H1 (cell line): ENCODE measurements at regions not wholly inside any gene's neighbourhood (a gene's known extent, or its start where the extent isn't known, plus 50 kb on each side); places are given as distances from the start of the nearest gene placed in this dataset.

Source experiments
- CTCF ChIA-PET: fragments of 300-600 bp; sonication (Branson Sonifier 250); formaldehyde crosslinking; loops from one replicate; lab custom pipeline; 2021; ENCODE audit not compliant: partially characterized antibody; lab: Charles Lee
- POLR2A ChIA-PET: fragments of 300-600 bp; sonication (Branson Sonifier 250); formaldehyde crosslinking; loops from one replicate; lab custom pipeline; 2021; ENCODE audit warnings: inconsistent platforms; ENCODE audit not compliant: partially characterized antibody; lab: Charles Lee
- DNase-seq, 2 experiments: peaks; one replicate each; pipeline versions ENCODE4 v3.0.0 to v3.0.0-alpha.2; 2010 to 2022; ENCODE audit warnings: low spot score in 2 of 2, low read depth in 1 of 2, mixed read lengths in 1 of 2
- FAIRE-seq: peaks from 2 replicates; lab custom pipeline; 2011; peaks lifted over from hg19 to GRCh38; lab: Jason Lieb, UNC
- H2AFZ ChIP-seq: 2 replicates; pipeline ENCODE4 v1.8.1; 2012; ENCODE audit warnings: low read length, inconsistent platforms
- H2AK5ac ChIP-seq: 2 replicates; pipeline ENCODE4 v1.6.1; 2013; ENCODE audit warnings: low read depth, low read length
- H2BK120ac ChIP-seq: replicated peaks from 2 replicates; pipeline ENCODE3; 2013; ENCODE audit warnings: low read depth, low read length, inconsistent platforms
- H2BK12ac ChIP-seq: 2 replicates; pipeline ENCODE4 v1.6.1; 2013; ENCODE audit warnings: low read depth, low read length
- H2BK15ac ChIP-seq: 2 replicates; pipeline ENCODE4 v1.6.1; 2013; ENCODE audit warnings: low read length
- H2BK20ac ChIP-seq: 2 replicates; pipeline ENCODE4 v1.6.1; 2013; ENCODE audit warnings: low read length
- H2BK5ac ChIP-seq: 2 replicates; pipeline ENCODE4 v1.6.1; 2013; ENCODE audit warnings: low read depth, low read length
- H3K14ac ChIP-seq: 2 replicates; pipeline ENCODE4 v1.6.1; 2013; ENCODE audit warnings: inconsistent platforms; ENCODE audit not compliant: insufficient read length
- H3K18ac ChIP-seq: 2 replicates; pipeline ENCODE4 v1.6.1; 2013; ENCODE audit warnings: low read length; ENCODE audit errors: extremely low read depth
- H3K23ac ChIP-seq: 2 replicates; pipeline ENCODE4 v1.6.1; 2013; ENCODE audit warnings: inconsistent platforms; ENCODE audit not compliant: insufficient read length
- H3K23me2 ChIP-seq: 2 replicates; pipeline ENCODE4 v1.6.1; 2013; ENCODE audit warnings: low read depth, low read length
- H3K27ac ChIP-seq: 2 replicates; pipeline ENCODE4 v1.6.1; 2011; ENCODE audit warnings: low read depth, low read length, inconsistent platforms
- H3K27me3 ChIP-seq, 4 experiments: replicated peaks in 1 of 4; 1 replicate in 1 of 4; 2 replicates in 3 of 4; pipeline versions ENCODE4 v1.6.1 to v1.8.1; 2011 to 2013; ENCODE audit warnings: low read length in 3 of 4, mild to moderate bottlenecking in 3 of 4, inconsistent platforms in 2 of 4, mixed read lengths in 2 of 4, moderate library complexity in 1 of 4; ENCODE audit not compliant: control insufficient read depth in 3 of 4, insufficient read depth in 3 of 4; ENCODE audit errors: extremely low read depth in 1 of 4
- H3K36me3 ChIP-seq, 4 experiments: 2 replicates each; pipeline versions ENCODE4 v1.6.1 to v1.8.1; 2011 to 2013; ENCODE audit warnings: mild to moderate bottlenecking in 4 of 4, low read length in 3 of 4, moderate library complexity in 2 of 4, control low read depth in 1 of 4, inconsistent platforms in 1 of 4; ENCODE audit not compliant: insufficient read depth in 4 of 4, control insufficient read depth in 2 of 4
- H3K4ac ChIP-seq: replicated peaks from 2 replicates; pipeline ENCODE3; 2013; ENCODE audit warnings: low read length, low read depth, mixed read lengths, inconsistent platforms; ENCODE audit not compliant: insufficient read length
- H3K4me1 ChIP-seq, 4 experiments: replicated peaks in 1 of 4; 1 replicate in 1 of 4; 2 replicates in 3 of 4; pipeline versions ENCODE4 v1.6.1 to v1.8.1; 2011 to 2013; ENCODE audit warnings: low read length in 3 of 4, inconsistent platforms in 2 of 4, mixed read lengths in 1 of 4; ENCODE audit not compliant: insufficient read depth in 4 of 4, control insufficient read depth in 3 of 4
- H3K4me2 ChIP-seq, 2 experiments: 2 replicates each; pipeline versions ENCODE4 v1.6.1 to v1.8.1; 2011 to 2013; ENCODE audit warnings: low read depth in 2 of 2, low read length in 2 of 2, control low read depth in 1 of 2, inconsistent platforms in 1 of 2, mild to moderate bottlenecking in 1 of 2; ENCODE audit not compliant: insufficient read depth in 1 of 2
- H3K4me3 ChIP-seq, 4 experiments: fragments of 200-600, 300-600 bp in 1 of 4; sonication (generic), shearing (Covaris generic), sonication (Bioruptor Twin) in 1 of 4; 2 replicates each; pipeline versions ENCODE4 v1.5.1 to v1.8.1; 2011 to 2016; ENCODE audit warnings: low read length in 4 of 4, low read depth in 3 of 4, control low read depth in 2 of 4, inconsistent platforms in 2 of 4, mild to moderate bottlenecking in 2 of 4, mixed read lengths in 1 of 4, moderate library complexity in 1 of 4; ENCODE audit not compliant: insufficient read depth in 2 of 4; ENCODE audit errors: extremely low read depth in 1 of 4
- H3K56ac ChIP-seq: replicated peaks from 2 replicates; pipeline ENCODE3; 2013; ENCODE audit warnings: low read depth, mild to moderate bottlenecking, mixed read lengths, low read length, inconsistent platforms; ENCODE audit not compliant: insufficient read length
- H3K79me1 ChIP-seq: 2 replicates; pipeline ENCODE4 v1.6.1; 2013; ENCODE audit warnings: low read depth, low read length, control low read depth
- H3K79me2 ChIP-seq, 2 experiments: 2 replicates each; pipeline versions ENCODE4 v1.6.1 to v1.8.1; 2012 to 2013; ENCODE audit warnings: low read length in 2 of 2, mild to moderate bottlenecking in 2 of 2, inconsistent platforms in 1 of 2; ENCODE audit not compliant: insufficient read depth in 2 of 2, control insufficient read depth in 1 of 2
- H3K9ac ChIP-seq, 4 experiments: replicated peaks in 1 of 4; 1 replicate in 1 of 4; 2 replicates in 3 of 4; pipeline versions ENCODE4 v1.6.1 to v1.8.1; 2011 to 2013; ENCODE audit warnings: low read depth in 3 of 4, low read length in 3 of 4, control low read depth in 2 of 4, mild to moderate bottlenecking in 2 of 4, moderate library complexity in 2 of 4, inconsistent platforms in 1 of 4; ENCODE audit errors: extremely low read depth in 1 of 4
- H3K9me3 ChIP-seq, 2 experiments: 2 replicates each; pipeline versions ENCODE4 v1.6.1 to v1.8.1; 2012 to 2013; ENCODE audit warnings: mild to moderate bottlenecking in 2 of 2, moderate library complexity in 2 of 2, control low read depth in 1 of 2, inconsistent platforms in 1 of 2, low read depth in 1 of 2, low read length in 1 of 2, mixed read lengths in 1 of 2; ENCODE audit not compliant: insufficient read depth in 2 of 2
- H4K20me1 ChIP-seq, 2 experiments: replicated peaks in 1 of 2; 2 replicates each; pipeline versions ENCODE3 to v1.8.1; 2011 to 2013; ENCODE audit warnings: inconsistent platforms in 2 of 2, low read length in 2 of 2, mild to moderate bottlenecking in 1 of 2; ENCODE audit not compliant: insufficient read depth in 2 of 2, control insufficient read depth in 1 of 2
- H4K5ac ChIP-seq: 2 replicates; pipeline ENCODE4 v1.6.1; 2013; ENCODE audit warnings: low read length, low read depth, mixed read lengths, inconsistent platforms; ENCODE audit not compliant: insufficient read length
- H4K8ac ChIP-seq: 2 replicates; pipeline ENCODE4 v1.8.0; 2013; ENCODE audit warnings: mild to moderate bottlenecking, moderate library complexity, low read length, inconsistent platforms; ENCODE audit not compliant: insufficient read depth; ENCODE audit errors: extremely low read depth
- H4K91ac ChIP-seq: replicated peaks from 2 replicates; pipeline ENCODE3; 2013; ENCODE audit warnings: low read length, mixed read lengths, inconsistent platforms; ENCODE audit not compliant: insufficient read length
- HDAC6 ChIP-seq: IDR thresholded peaks from one replicate; pipeline ENCODE4 v1.7.1; 2012; ENCODE audit warnings: low read depth, mild to moderate bottlenecking, inconsistent platforms, low read length, moderate library complexity
- NRF1 ChIP-seq: IDR thresholded peaks from 2 replicates; pipeline ENCODE4 v1.6.1; 2011; ENCODE audit warnings: mild to moderate bottlenecking, low read depth, low read length, improper control_type of control experiment
- SIRT6 ChIP-seq: IDR thresholded peaks from one replicate; pipeline ENCODE4 v1.7.1; 2012; ENCODE audit warnings: low read length, inconsistent platforms
- WGBS, 2 experiments: shearing (Covaris generic) in 1 of 2; methylation state at CpG; one replicate each; pipeline versions ENCODE4 v1.1.6 to v1.1.7; 2013 to 2015; ENCODE audit warnings: low lambda C conversion rate in 2 of 2, mixed read lengths in 2 of 2, inconsistent platforms in 1 of 2, low coverage in 1 of 2, missing lambda C conversion rate in 1 of 2; ENCODE audit not compliant: insufficient replicate concordance in 2 of 2, insufficient coverage in 1 of 2, insufficient read length in 1 of 2; ENCODE audit errors: extremely low coverage in 1 of 2, missing lambda C conversion rate in 1 of 2; 5-methylcytosine and 5-hydroxymethylcytosine counted together

DNA sequence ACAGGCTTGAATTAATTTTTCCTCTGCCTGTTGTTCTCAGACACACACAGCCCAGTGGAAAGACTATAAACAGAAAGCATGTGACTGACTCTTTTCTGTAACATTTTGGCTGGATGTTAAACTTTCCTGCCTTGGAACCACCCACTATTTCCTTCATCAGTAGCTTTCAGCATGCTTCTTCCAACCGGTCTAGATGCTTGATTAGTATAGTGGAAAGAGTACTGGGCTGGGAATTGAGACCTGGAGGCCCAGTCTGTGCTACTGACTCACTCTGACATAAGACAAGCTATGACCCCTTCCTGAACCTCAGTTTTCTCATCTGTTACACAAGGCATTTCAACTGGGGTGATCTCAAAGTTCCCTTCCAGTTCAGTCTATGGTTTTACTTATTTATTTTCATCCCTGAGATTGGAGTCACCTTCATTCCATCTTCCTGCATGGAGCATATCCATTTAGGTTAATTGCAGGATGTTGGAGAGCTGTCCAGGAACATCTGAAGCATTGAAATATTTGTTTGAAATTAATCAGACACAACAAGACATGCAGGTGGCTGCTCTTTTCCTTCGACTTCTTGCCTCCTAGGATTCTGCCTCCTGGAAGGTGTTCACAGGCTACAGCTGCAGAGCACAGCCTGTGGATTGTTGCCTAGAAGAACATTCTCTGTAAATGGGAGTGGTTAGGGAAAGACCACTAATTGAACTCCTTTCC is 173.4 kb downstream of the RTL9 start:
- no peak overlapping the region for H3K4me2 ChIP-seq
- H3K27ac ChIP-seq, result no peak overlapping the region
- H3K23ac ChIP-seq, result no peak overlapping the region
- H3K9me3 ChIP-seq, result no peaks in the 10 kb centered on the region
- H4K91ac ChIP-seq, result no peak overlapping the region
- no peak overlapping the region for H3K4me3 ChIP-seq
- H4K20me1 ChIP-seq, result no peaks in the 10 kb centered on the region
- no peak overlapping the region for H2BK12ac ChIP-seq
- H3K23me2 ChIP-seq, result no peaks in the 10 kb centered on the region
- no peak overlapping the region for H3K4ac ChIP-seq
- H4K8ac ChIP-seq, result no peak overlapping the region
- H3K14ac ChIP-seq, result no peak overlapping the region
- no peak overlapping the region for H2BK20ac ChIP-seq
- H3K56ac ChIP-seq, result no peak overlapping the region
- WGBS, 2 experiments, result 97% methylated on average over 2 of the region's 2 CpGs; no CpG with 5 or more reads in 1 of the 2 experiments
- POLR2A ChIA-PET, result no interaction called here
- no peaks in the 10 kb centered on the region for H3K79me2 ChIP-seq
- H3K9ac ChIP-seq, result no peak overlapping the region
- H2BK120ac ChIP-seq, result no peak overlapping the region
- H4K5ac ChIP-seq, result no peak overlapping the region
- FAIRE-seq (no peak), DNase-seq (no peak)
- H2BK15ac ChIP-seq, result no peak overlapping the region
- H2AFZ ChIP-seq, result no peak overlapping the region
- H3K4me1 ChIP-seq, result no peaks in the 10 kb centered on the region
- H2BK5ac ChIP-seq, result no peak overlapping the region
- H3K18ac ChIP-seq, result no peak overlapping the region
- H3K27me3 ChIP-seq, result no peaks in the 10 kb centered on the region
- H3K79me1 ChIP-seq, result no peaks in the 10 kb centered on the region
- CTCF ChIA-PET, result no interaction called here
- no peaks in the 10 kb centered on the region for H3K36me3 ChIP-seq
- no peak overlapping the region for H2AK5ac ChIP-seq
- no peak for TF ChIP-seq SIRT6
- TF ChIP-seq HDAC6, result no peak
- no peak for TF ChIP-seq NRF1
